BE2C (cell line): ENCODE measurements at regions not wholly inside any gene's neighbourhood (a gene's known extent, or its start where the extent isn't known, plus 50 kb on each side); places are given as distances from the start of the nearest gene placed in this dataset.

Source experiments
- DNase-seq: peaks from one replicate; pipeline ENCODE4 v3.0.0-alpha.2; 2020
- H3K27me3 ChIP-seq: fragments of 250-450 bp; sonication (Bioruptor Pico); 2 replicates; pipeline ENCODE4 v1.5.1; 2020; ENCODE audit warnings: mild to moderate bottlenecking
- H3K36me3 ChIP-seq: fragments of 250-450 bp; sonication (Bioruptor Pico); 2 replicates; pipeline ENCODE4 v1.5.1; 2020; ENCODE audit warnings: mild to moderate bottlenecking
- H3K4me1 ChIP-seq: fragments of 250-450 bp; sonication (Bioruptor Pico); 2 replicates; pipeline ENCODE4 v1.5.1; 2020
- H3K4me3 ChIP-seq: 2 replicates; pipeline ENCODE4 v1.5.1; 2011; ENCODE audit warnings: low read depth, low read length
- H3K9me3 ChIP-seq: fragments of 250-450 bp; sonication (Bioruptor Pico); 2 replicates; pipeline ENCODE4 v1.5.1; 2020
- TF ChIP-seq, protein P1 (sequence below): IDR thresholded peaks from 2 replicates; pipeline ENCODE4 v1.5.1; 2012; ENCODE audit warnings: mild to moderate bottlenecking, low read depth, low read length

DNA sequence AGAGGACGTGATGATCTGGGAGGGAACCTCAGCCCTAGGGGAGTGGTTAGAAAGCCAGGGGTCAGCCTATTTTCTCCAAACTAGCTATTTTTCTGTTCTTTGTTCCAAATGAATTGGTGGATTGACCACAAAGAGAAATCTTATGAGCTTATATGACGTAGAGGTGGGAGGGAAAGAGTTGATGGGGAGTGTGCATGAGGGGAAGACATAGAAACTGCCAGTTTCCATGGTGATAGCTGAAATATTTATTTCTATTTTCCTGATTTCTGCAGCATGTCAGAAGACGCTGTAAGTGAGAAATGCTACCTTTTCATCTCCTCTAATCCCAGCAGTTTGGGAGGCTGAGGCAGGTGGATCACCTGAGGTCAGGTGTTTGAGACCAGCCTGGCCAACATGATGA, 51.4 kb upstream of the CISTR start:
- Histone ChIP-seq H3K9me3 (no peaks in the 10 kb centered on the region), H3K36me3 (no peaks in the 10 kb centered on the region), H3K4me3 (no peak overlapping the region), H3K4me1 (no peaks in the 10 kb centered on the region), H3K27me3 (peaks cover 76% of the 10 kb centered on the region)
- TF ChIP-seq, protein P1, sequence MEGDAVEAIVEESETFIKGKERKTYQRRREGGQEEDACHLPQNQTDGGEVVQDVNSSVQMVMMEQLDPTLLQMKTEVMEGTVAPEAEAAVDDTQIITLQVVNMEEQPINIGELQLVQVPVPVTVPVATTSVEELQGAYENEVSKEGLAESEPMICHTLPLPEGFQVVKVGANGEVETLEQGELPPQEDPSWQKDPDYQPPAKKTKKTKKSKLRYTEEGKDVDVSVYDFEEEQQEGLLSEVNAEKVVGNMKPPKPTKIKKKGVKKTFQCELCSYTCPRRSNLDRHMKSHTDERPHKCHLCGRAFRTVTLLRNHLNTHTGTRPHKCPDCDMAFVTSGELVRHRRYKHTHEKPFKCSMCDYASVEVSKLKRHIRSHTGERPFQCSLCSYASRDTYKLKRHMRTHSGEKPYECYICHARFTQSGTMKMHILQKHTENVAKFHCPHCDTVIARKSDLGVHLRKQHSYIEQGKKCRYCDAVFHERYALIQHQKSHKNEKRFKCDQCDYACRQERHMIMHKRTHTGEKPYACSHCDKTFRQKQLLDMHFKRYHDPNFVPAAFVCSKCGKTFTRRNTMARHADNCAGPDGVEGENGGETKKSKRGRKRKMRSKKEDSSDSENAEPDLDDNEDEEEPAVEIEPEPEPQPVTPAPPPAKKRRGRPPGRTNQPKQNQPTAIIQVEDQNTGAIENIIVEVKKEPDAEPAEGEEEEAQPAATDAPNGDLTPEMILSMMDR = no peak
- DNase-seq = no peak

DNA sequence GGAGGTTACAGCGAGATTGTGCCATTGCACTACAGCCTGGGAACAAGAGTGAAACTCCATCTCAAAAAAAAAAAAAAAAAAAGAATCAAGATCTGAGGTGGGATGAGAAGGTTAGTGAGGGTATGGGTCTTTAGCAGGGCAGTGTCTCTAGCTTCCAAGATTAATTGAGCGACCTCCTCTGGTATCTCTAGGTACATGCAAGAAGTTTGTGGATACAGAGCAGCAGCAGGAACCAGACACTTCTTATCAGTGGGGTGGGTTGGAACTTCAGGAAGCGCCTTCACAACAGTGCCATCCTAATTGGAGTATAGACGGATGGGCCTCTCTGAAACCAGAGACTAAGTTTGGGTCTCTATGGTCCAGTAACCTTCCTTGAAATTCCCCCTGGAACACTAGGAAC, 51.9 kb upstream of the CISTR start:
- Histone ChIP-seq H3K27me3 (peaks cover 76% of the 10 kb centered on the region), H3K36me3 (no peaks in the 10 kb centered on the region), H3K9me3 (no peaks in the 10 kb centered on the region), H3K4me1 (no peaks in the 10 kb centered on the region), H3K4me3 (no peak overlapping the region)
- DNase-seq = no peak
- TF ChIP-seq, protein P1 = no peak

DNA sequence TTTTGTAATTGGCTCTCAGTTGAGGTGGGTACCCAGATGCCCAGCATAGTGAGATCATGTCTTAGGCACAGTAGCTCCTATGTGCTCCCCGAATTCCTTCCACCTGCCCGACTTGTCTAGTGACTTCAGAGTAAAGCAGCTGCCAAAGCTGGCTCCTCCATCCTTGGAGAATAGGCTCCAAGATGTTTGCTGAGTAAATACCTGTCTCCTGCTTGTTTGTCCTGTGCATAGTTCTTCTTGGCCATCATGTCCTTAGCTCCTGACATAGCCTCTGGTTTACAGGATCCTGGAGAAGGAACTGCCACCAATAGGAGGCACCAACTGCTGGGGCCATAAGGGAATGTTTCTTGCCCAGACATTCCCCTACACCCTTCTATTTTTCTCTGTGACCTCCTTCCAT, 52.6 kb upstream of the CISTR start:
- H3K9me3 ChIP-seq = no peaks in the 10 kb centered on the region
- no peaks in the 10 kb centered on the region for H3K4me1 ChIP-seq
- TF ChIP-seq, protein P1 = no peak
- H3K36me3 ChIP-seq = no peaks in the 10 kb centered on the region
- H3K27me3 ChIP-seq = peaks cover 84% of the 10 kb centered on the region
- H3K4me3 ChIP-seq = no peak overlapping the region
- no peak for DNase-seq

DNA sequence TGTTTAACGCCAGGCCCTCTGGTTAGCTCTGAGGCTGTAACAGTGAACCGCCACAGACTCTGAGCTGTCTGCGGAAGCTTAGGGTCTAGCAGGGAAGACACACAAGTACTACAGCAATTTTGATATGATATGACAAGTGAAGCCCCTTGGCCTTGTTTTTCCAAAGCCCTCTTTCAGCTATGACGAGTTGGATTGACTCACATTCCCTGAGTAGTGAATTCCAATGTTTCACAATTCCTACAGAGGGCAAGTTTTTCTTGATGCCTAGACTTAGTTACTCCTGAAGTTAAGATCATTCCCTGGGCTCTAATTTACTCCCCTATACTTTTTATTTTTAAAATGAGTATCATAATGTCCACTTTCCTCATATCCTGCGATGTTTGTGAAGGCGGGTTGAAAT, 53.3 kb upstream of the CISTR start:
- TF ChIP-seq, protein P1 = no peak
- no peak for DNase-seq
- no peaks in the 10 kb centered on the region for H3K9me3 ChIP-seq
- H3K36me3 ChIP-seq = no peaks in the 10 kb centered on the region
- H3K27me3 ChIP-seq = peaks cover 89% of the 10 kb centered on the region
- no peaks in the 10 kb centered on the region for H3K4me1 ChIP-seq
- H3K4me3 ChIP-seq = no peak overlapping the region

DNA sequence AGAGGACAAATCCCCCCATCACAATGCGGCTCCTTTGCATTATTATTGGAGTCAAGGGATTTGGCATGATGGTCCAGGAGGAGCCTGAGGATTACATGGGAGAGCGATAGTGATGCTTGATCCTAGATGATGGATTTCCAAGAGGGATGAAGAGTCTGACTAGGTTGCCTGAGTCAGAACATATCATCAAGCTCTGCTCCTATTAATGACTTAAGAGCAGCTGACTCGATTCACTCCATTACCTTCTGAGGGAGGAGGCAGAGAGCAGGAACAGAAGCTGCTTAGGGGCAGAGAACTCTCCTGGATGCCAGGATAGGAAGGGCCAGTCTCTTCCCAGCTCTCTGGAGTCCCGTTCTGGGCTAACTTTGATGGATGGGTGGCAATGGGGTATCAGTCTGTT, 54.0 kb upstream of the CISTR start:
- no peak for DNase-seq
- TF ChIP-seq, protein P1 = no peak
- Histone ChIP-seq H3K4me3 (no peak overlapping the region), H3K27me3 (peaks cover 91% of the 10 kb centered on the region), H3K9me3 (no peaks in the 10 kb centered on the region), H3K36me3 (no peaks in the 10 kb centered on the region), H3K4me1 (no peaks in the 10 kb centered on the region)

DNA sequence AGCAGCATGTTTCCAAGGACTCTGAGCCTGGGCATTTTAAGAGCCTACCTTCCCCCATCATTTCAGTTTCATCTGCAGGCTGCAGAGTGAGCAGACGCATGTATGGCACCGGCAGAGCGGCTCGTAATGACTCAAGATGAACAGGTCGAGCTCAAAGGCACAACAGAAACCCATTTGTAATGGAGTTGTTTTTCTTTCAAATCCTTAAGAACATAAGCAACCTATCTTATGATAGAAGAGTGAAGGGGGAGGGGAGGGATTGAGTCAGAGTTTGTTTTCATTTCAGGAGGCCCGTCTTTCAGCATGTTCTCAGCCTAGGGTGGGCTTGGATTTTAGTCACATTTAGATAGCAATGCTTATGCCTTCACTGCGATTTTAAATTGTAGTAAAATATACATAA, 54.9 kb upstream of the CISTR start:
- Histone ChIP-seq H3K27me3 (peaks cover 93% of the 10 kb centered on the region), H3K4me3 (no peak overlapping the region), H3K4me1 (no peaks in the 10 kb centered on the region), H3K36me3 (no peaks in the 10 kb centered on the region), H3K9me3 (no peaks in the 10 kb centered on the region)
- TF ChIP-seq, protein P1 = no peak
- no peak for DNase-seq
